G401 (cell line): ENCODE measurements at regions not wholly inside any gene's neighbourhood (a gene's known extent, or its start where the extent isn't known, plus 50 kb on each side); places are given as distances from the start of the nearest gene placed in this dataset.
A peak's percentile ranks its signal among the peaks of the same experiment; 100 is the strongest.

Experiments used
- DNase-seq: peaks from one replicate; pipeline ENCODE4 v3.0.0-alpha.2; 2015; ENCODE audit warnings: low spot score
- in situ Hi-C: cut with HindIII; loops from 2 replicates; pipeline ENCODE4 v1.10.0; 2016; ENCODE audit warnings: low sequenced_read_pairs, mixed read lengths

GRCh38 chr11:92827132-92827531 is 142.3 kb upstream of the MTNR1B start:
- in situ Hi-C loops = no loop called here

DNA sequence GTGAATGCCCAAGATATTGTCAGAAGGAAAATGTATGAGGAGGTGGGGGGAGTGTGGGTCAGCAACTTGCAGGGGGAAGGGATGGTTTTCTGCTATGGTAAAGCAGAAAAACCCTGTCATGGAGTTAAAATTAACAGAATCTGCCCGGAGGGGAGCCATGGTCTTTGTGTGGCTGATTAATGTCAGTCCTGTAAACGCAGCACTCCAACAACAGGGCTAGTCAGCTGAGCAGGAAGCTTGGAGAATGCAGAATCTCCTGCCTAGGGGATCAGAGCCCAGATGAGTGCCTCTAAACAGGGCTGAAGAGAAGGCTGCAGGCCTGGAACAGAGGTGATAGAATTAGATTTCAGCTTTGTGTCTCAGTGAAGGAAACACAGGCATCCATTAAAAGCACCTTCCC is 140.9 kb upstream of the MTNR1B start:
- in situ Hi-C loops = no loop called here
- DNase-seq = peak; percentile 9

More at GRCh38 chr11:92827132-92827531, 142.3 kb upstream of the MTNR1B start:
- DNase-seq = no peak

GRCh38 chr11:92829121-92829520 is 140.3 kb upstream of the MTNR1B start:
- in situ Hi-C loops = no loop called here
- peak; percentile 78 for DNase-seq

- in situ Hi-C loops = no loop called here
- DNase-seq = no peak
Measured at GRCh38 chr11:92829671-92830070, 139.8 kb upstream of the MTNR1B start.

DNA sequence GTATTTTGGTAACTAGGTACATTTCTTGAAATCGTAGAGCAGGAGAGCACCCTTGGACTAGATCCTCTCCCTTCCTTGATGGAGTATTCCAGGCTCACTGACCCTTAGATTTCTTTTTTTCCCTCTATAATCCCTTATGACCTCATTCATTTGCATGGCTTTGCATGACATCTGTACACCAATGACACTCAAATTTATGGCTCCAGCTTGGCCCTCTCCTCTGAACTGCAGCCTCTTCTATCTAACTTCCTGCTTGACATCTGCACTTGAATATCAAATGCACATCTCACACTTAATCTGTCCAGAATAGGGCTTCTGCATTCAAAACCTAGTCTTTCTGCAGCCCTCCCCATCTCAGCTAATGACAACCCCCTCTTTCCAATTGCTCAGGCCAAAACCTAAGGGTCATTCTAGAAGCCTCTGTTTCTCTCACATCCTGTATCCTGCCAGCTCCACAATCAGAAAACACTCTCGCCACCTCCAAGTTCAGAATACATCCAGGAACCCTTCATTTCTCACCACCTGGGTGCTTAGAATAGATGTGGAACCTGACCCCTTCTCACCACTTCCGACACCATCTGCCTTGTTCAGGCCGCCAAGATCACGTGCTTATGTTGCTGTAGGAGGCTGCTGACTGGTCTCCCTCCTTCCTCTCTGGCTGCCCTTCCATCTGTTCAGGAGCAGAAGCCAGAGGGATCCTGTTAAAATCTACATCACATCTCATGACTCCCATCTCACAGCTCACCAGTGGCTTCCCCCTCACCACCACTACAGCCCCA is 138.9 kb upstream of the MTNR1B start:
- DNase-seq = peak; percentile 96
- in situ Hi-C loops = no loop called here

- DNase-seq = no peak
- in situ Hi-C loops = no loop called here
Measured at GRCh38 chr11:92834296-92835020, 135.0 kb upstream of the MTNR1B start.

GRCh38 chr11:92837595-92837994 is 131.9 kb upstream of the MTNR1B start:
- DNase-seq = no peak
- in situ Hi-C loops = no loop called here

GRCh38 chr11:92838759-92839310 is 130.6 kb upstream of the MTNR1B start:
- DNase-seq = no peak
- in situ Hi-C loops = no loop called here

- no peak for DNase-seq
- in situ Hi-C loops = no loop called here
Measured at GRCh38 chr11:92839450-92839849, 130.0 kb upstream of the MTNR1B start.

DNA sequence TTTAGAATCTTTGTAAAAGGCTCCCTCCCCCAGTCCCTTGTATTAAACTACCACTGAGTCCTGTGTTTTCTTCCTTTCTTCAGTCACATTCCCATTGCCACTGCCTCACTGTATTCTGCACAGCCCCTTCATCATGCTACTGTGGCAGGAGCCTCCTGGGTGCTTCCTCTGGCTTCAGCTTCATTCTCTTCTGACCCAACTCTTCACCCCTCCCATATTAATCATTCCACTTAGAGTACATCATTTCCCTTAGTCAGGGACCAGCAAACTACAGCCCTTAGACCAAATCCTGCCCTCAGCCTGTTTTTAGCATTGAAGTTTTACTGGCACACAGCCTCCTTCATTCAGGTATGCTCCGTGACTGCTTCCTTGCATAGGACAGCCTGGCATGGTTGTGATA is 127.7 kb upstream of the MTNR1B start:
- no peak for DNase-seq
- in situ Hi-C loops = no loop called here

- in situ Hi-C loops = no loop called here
- DNase-seq = no peak
Measured at GRCh38 chr11:92843455-92843854, 126.0 kb upstream of the MTNR1B start.

- in situ Hi-C loops = no loop called here
- no peak for DNase-seq
Measured at GRCh38 chr11:92844197-92844596, 125.3 kb upstream of the MTNR1B start.

DNA sequence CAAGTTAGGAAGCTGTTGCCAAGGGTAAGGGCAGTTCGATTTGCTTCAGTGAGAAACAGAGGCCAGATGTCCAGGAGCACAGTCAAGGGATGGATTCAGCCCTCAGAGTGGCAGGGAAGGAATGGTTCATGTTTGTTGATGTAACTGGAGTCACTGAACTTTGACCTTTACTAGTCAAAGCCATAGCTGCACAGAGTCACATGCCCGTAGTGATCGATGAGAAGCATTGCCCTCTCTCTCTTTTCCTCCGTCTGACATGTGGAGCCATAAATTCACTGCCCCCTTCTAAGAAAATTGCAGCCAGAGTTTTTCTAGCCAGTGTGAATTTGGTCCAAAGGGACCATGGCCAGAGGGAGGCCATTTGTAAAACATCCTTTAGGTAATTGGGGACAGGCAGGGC is 124.1 kb upstream of the MTNR1B start:
- in situ Hi-C loops = no loop called here
- no peak for DNase-seq

DNA sequence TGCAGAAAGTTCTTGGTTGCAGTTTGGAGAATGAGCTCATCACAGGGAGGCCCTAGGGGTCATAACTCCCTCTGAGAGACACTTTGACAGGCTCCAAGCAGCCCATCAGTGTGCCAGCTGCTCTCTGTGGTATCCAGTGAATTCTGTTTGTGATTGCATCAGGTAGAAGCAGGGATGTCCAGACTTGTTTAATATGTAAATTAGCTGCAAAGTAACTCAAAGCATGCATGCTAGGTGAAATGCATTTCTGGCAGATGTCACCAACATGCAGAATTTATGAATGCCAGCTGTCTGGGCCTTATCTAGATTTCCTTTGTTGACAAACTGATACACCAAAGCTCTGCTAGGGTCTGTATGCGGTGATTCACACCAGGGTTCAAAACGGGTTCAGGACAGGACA is 123.6 kb upstream of the MTNR1B start:
- in situ Hi-C loops = no loop called here
- DNase-seq = no peak

GRCh38 chr11:92846491-92847125 is 122.8 kb upstream of the MTNR1B start:
- in situ Hi-C loops = no loop called here
- no peak for DNase-seq

DNA sequence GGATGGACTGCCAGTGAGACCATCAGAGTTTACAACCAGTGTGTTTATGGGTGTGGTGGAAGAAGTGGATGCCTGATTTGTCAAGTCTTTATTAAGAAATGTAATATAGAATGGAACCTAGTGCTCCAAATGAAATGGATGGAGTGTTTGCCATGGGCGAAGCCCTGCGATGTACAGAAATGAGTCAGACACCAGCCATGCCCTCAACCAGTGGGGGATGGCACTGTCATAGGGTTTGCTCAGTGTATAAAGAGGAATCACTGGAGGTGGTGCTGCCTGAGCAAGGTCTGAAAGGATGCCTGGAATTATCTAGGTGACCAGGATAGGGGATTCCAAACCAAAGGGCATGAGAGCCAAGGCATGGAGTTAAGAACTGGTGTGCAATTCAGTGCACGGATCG is 120.9 kb upstream of the MTNR1B start:
- DNase-seq = no peak
- in situ Hi-C loops = no loop called here

DNA sequence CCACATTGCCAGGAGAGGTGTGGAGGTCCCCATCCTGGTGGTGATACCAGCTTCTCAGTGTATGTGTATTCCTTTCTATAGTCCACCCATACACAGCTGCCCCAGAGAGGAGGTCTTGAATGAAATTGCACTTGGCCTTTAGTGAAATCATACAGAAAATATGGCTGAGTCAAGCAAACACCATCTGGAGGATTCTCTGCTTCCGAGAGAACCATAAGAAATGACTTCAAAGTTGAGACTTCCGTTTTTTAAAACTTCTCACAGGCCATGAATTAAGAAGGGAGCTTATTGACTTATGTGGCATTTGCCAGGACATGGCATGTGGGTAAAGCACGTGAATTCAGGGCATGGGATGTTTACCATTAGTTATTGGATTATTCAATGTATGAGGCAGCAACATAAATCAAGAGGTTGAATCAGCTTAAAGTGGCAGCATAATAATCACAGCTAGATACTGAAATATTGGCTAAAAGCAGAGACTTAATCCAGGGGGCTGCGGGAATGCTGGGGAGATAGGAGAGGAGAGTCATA is 119.1 kb upstream of the MTNR1B start:
- no peak for DNase-seq
- in situ Hi-C loops = no loop called here

GRCh38 chr11:92852229-92852628 is 117.2 kb upstream of the MTNR1B start:
- no peak for DNase-seq
- in situ Hi-C loops = no loop called here

DNA sequence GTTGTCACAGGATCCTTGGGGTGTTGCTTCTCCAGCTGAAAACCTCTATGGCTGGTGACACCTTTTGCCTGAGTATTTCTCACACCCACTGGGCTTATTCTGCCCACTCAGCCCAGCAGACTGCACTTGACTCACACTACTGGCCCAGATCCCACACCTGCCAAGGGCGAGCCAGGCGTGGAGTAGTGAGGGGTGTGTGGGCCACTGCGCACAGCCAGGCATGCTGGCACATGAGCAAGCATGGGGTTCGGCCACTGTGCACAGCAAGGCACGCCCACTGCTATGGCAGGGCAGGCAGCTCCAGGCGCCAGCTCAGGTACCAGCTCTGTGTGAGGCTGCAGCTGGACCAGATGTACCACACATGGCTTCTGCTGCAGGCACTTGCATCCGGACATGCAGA is 116.5 kb upstream of the MTNR1B start:
- no peak for DNase-seq

DNA sequence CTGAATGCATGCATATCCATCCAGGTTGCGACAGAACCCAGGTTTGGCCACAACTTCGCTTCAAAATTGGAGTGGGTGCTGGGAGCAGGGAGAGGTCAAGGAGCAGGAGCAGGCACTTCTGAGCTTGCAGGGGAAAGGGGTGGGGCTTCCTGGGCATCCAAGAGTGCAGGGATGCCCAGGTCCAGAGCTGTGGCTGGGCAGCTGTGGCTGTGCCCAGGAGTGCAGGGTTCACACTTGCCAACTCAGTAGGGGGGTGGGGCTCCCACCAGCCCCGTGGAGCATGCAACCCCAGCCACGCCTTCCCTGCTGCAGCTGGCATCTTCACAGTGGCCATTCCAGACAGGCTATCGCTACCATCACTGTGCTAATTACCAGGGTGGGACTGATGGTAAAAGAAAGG is 115.3 kb upstream of the MTNR1B start:
- no peak for DNase-seq
- in situ Hi-C loops = no loop called here

More for the DNA sequence above, 116.5 kb upstream of the MTNR1B start:
- in situ Hi-C loops = no loop called here
